ENCODE measurements at regions not wholly inside any gene's neighbourhood (a gene's known extent, or its start where the extent isn't known, plus 50 kb on each side); places are given as distances from the start of the nearest gene placed in this dataset.

GRCh38 chr13:66037096-66037495, 1193.0 kb downstream of the PCDH9 start:
- H3K27ac ChIP-seq (ENCODE audit: low read depth, low read length): no peak overlapping the region
- Mint-ChIP-seq H3K4me3 (ENCODE audit: unreplicated experiment) (no peak overlapping the region), H3K27me3 (ENCODE audit: low read depth, unreplicated experiment) (no peaks in the 10 kb centered on the region), H3K4me1 (ENCODE audit: low read depth, unreplicated experiment) (no peaks in the 10 kb centered on the region), H3K9me3 (ENCODE audit: unreplicated experiment) (no peaks in the 10 kb centered on the region), H3K36me3 (ENCODE audit: low read depth, unreplicated experiment) (no peaks in the 10 kb centered on the region), H3K27ac (ENCODE audit: unreplicated experiment) (no peak overlapping the region)
- no peak for FAIRE-seq
- no peak for TF ChIP-seq CTCF (IDR thresholded peaks at IDR 0.05; ENCODE audit: insufficient read depth, low read depth, low read length)
- H3K79me2 ChIP-seq (ENCODE audit: insufficient read depth, low read length): no peaks in the 10 kb centered on the region
- no peak overlapping the region for H2AFZ ChIP-seq (ENCODE audit: low read depth, low read length)
- H4K20me1 ChIP-seq (ENCODE audit: insufficient read depth, low read length): no peaks in the 10 kb centered on the region
- DNase-seq (ENCODE audit: low read depth): no peak
- H3K9ac ChIP-seq (ENCODE audit: low read length): no peak overlapping the region
- no peak overlapping the region for H3K4me3 ChIP-seq (ENCODE audit: insufficient read depth, low read depth, low read length)
- H3K27me3 ChIP-seq (ENCODE audit: insufficient read depth, low read length): no peaks in the 10 kb centered on the region
- no peaks in the 10 kb centered on the region for H3K9me3 ChIP-seq (ENCODE audit: insufficient read depth, low read depth, low read length)
- H3K36me3 ChIP-seq (ENCODE audit: insufficient read depth, low read length): no peaks in the 10 kb centered on the region
- no peaks in the 10 kb centered on the region for H3K4me1 ChIP-seq (ENCODE audit: insufficient read depth, low read length)
- H3K4me2 ChIP-seq (ENCODE audit: low read length): no peak overlapping the region

GRCh38 chr13:66036636-66037035, 1193.5 kb downstream of the PCDH9 start:
- Mint-ChIP-seq H3K4me3 (ENCODE audit: unreplicated experiment) (no peak overlapping the region), H3K9me3 (ENCODE audit: unreplicated experiment) (no peaks in the 10 kb centered on the region), H3K4me1 (ENCODE audit: low read depth, unreplicated experiment) (no peaks in the 10 kb centered on the region), H3K27me3 (ENCODE audit: low read depth, unreplicated experiment) (no peaks in the 10 kb centered on the region), H3K36me3 (ENCODE audit: low read depth, unreplicated experiment) (no peaks in the 10 kb centered on the region), H3K27ac (ENCODE audit: unreplicated experiment) (no peak overlapping the region)
- Histone ChIP-seq H3K27ac (ENCODE audit: low read depth, low read length) (no peak overlapping the region), H3K9ac (ENCODE audit: low read length) (no peak overlapping the region), H3K4me2 (ENCODE audit: low read length) (no peak overlapping the region), H3K27me3 (ENCODE audit: insufficient read depth, low read length) (no peaks in the 10 kb centered on the region), H3K79me2 (ENCODE audit: insufficient read depth, low read length) (no peaks in the 10 kb centered on the region), H2AFZ (ENCODE audit: low read depth, low read length) (no peak overlapping the region), H3K36me3 (ENCODE audit: insufficient read depth, low read length) (no peaks in the 10 kb centered on the region), H3K4me1 (ENCODE audit: insufficient read depth, low read length) (no peaks in the 10 kb centered on the region), H4K20me1 (ENCODE audit: insufficient read depth, low read length) (no peaks in the 10 kb centered on the region), H3K9me3 (ENCODE audit: insufficient read depth, low read depth, low read length) (no peaks in the 10 kb centered on the region), H3K4me3 (ENCODE audit: insufficient read depth, low read depth, low read length) (no peak overlapping the region)
- TF ChIP-seq CTCF (IDR thresholded peaks at IDR 0.05; ENCODE audit: insufficient read depth, low read depth, low read length) (no peak), EZH2 (IDR thresholded peaks at IDR 0.05; ENCODE audit: insufficient read depth, low read length) (no peak)
- FAIRE-seq (no peak), DNase-seq (ENCODE audit: low read depth) (no peak)

GRCh38 chr13:66036024-66036614, 1194.0 kb downstream of the PCDH9 start:
- FAIRE-seq (no peak), DNase-seq (ENCODE audit: low read depth) (peak; percentile 27)
- H3K27me3 ChIP-seq (ENCODE audit: insufficient read depth, low read length): no peaks in the 10 kb centered on the region
- H3K79me2 ChIP-seq (ENCODE audit: insufficient read depth, low read length): no peaks in the 10 kb centered on the region
- Mint-ChIP-seq H3K4me1 (ENCODE audit: low read depth, unreplicated experiment) (no peaks in the 10 kb centered on the region), H3K4me3 (ENCODE audit: unreplicated experiment) (no peak overlapping the region), H3K9me3 (ENCODE audit: unreplicated experiment) (no peaks in the 10 kb centered on the region), H3K36me3 (ENCODE audit: low read depth, unreplicated experiment) (no peaks in the 10 kb centered on the region), H3K27ac (ENCODE audit: unreplicated experiment) (no peak overlapping the region), H3K27me3 (ENCODE audit: low read depth, unreplicated experiment) (no peaks in the 10 kb centered on the region)
- H3K27ac ChIP-seq (ENCODE audit: low read depth, low read length): no peak overlapping the region
- no peaks in the 10 kb centered on the region for H4K20me1 ChIP-seq (ENCODE audit: insufficient read depth, low read length)
- no peaks in the 10 kb centered on the region for H3K4me1 ChIP-seq (ENCODE audit: insufficient read depth, low read length)
- H3K9ac ChIP-seq (ENCODE audit: low read length): no peak overlapping the region
- H3K9me3 ChIP-seq (ENCODE audit: insufficient read depth, low read depth, low read length): no peaks in the 10 kb centered on the region
- H3K4me2 ChIP-seq (ENCODE audit: low read length): no peak overlapping the region
- TF ChIP-seq EZH2 (IDR thresholded peaks at IDR 0.05; ENCODE audit: insufficient read depth, low read length): no peak
- no peak for TF ChIP-seq CTCF (IDR thresholded peaks at IDR 0.05; ENCODE audit: insufficient read depth, low read depth, low read length)
- no peaks in the 10 kb centered on the region for H3K36me3 ChIP-seq (ENCODE audit: insufficient read depth, low read length)
- no peak overlapping the region for H2AFZ ChIP-seq (ENCODE audit: low read depth, low read length)
- H3K4me3 ChIP-seq (ENCODE audit: insufficient read depth, low read depth, low read length): no peak overlapping the region

Measured in astrocyte (in vitro differentiated cells and primary cell).